ENCODE measurements at regions not wholly inside any gene's neighbourhood (a gene's known extent, or its start where the extent isn't known, plus 50 kb on each side); places are given as distances from the start of the nearest gene placed in this dataset.
"Not testable (repeated sequence)": the region's sequence is repeated elsewhere in the genome, so short reads cannot be mapped to it uniquely, and the experiment has no call there.

GRCh38 chr9:104235347-104236120, 141.4 kb downstream of the SMC2 start:
- DNase-seq (ENCODE audit: low read depth, low spot score); H3K9ac ChIP-seq (replicated peaks; ENCODE audit: extremely low read depth, insufficient read depth, low read length); H3K27me3 ChIP-seq (ENCODE audit: control insufficient read depth in 2 of 2, insufficient read depth in 2 of 2, low read length in 2 of 2); FAIRE-seq; CTCF ChIA-PET; H3K79me2 ChIP-seq (ENCODE audit: control insufficient read depth, insufficient read depth, low read length); H3K9me3 ChIP-seq (replicated peaks; ENCODE audit: control insufficient read depth, insufficient read depth, low read length); H3K9me1 ChIP-seq (replicated peaks; ENCODE audit: control insufficient read depth, extremely low read depth, insufficient read depth, low read length); H3K27ac ChIP-seq (ENCODE audit: insufficient read depth, low read depth, low read length); H4K20me1 ChIP-seq (replicated peaks; ENCODE audit: control insufficient read depth, extremely low read depth, insufficient read depth, low read length); intact Hi-C loops (cut with micrococcal nuclease); POLR2A ChIA-PET; dilution Hi-C loops (cut with MboI; ENCODE audit: extremely low pct_ligation_motif_present, low sequenced_read_pairs); H3K36me3 ChIP-seq (ENCODE audit: control insufficient read depth in 2 of 2, extremely low read depth in 1 of 2, insufficient read depth in 2 of 2, low read length in 2 of 2); H3K4me1 ChIP-seq (ENCODE audit: control insufficient read depth, extremely low read depth, insufficient read depth, low read length); H2AFZ ChIP-seq (ENCODE audit: low read depth, low read length); H3K4me2 ChIP-seq (ENCODE audit: insufficient read depth, low read length); BruUV-seq (replicated peaks); H3K4me3 ChIP-seq (replicated peaks in 1 of 3; ENCODE audit: insufficient read depth in 1 of 3, low read depth in 1 of 3, low read length in 3 of 3): not testable (repeated sequence)

DNA sequence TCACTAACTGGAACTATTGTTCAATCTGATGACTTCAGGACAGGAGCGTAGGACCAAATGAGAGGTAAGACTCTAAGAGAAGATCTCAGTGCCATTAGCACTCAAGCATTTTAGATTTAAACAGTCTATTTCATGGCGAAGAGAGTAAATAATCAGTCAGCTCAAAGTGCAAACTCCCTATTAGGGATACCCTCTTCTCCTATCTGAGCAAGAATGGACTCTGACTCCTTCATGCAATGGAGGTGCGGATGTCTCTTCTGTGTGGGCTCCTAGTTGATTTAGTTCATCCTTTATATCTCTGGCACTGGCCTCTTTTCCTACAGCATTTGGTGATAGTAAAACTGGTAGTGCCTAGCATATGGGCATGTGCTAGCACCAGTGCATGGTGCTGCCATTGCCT, 144.6 kb downstream of the SMC2 start:
- dilution Hi-C loops (cut with MboI; ENCODE audit: extremely low pct_ligation_motif_present, low sequenced_read_pairs): no loop called here
- Histone ChIP-seq H3K27ac (ENCODE audit: insufficient read depth, low read depth, low read length) (no peak overlapping the region), H3K36me3 (ENCODE audit: control insufficient read depth in 2 of 2, extremely low read depth in 1 of 2, insufficient read depth in 2 of 2, low read length in 2 of 2) (no peaks in the 10 kb centered on the region), H3K4me3 (replicated peaks in 1 of 3; ENCODE audit: insufficient read depth in 1 of 3, low read depth in 1 of 3, low read length in 3 of 3) (no peak overlapping the region), H3K9me1 (replicated peaks; ENCODE audit: control insufficient read depth, extremely low read depth, insufficient read depth, low read length) (no peaks in the 10 kb centered on the region), H4K20me1 (replicated peaks; ENCODE audit: control insufficient read depth, extremely low read depth, insufficient read depth, low read length) (no peaks in the 10 kb centered on the region), H3K9ac (replicated peaks; ENCODE audit: extremely low read depth, insufficient read depth, low read length) (no peak overlapping the region), H3K4me2 (ENCODE audit: insufficient read depth, low read length) (no peak overlapping the region), H3K79me2 (ENCODE audit: control insufficient read depth, insufficient read depth, low read length) (no peaks in the 10 kb centered on the region), H3K9me3 (replicated peaks; ENCODE audit: control insufficient read depth, insufficient read depth, low read length) (no peaks in the 10 kb centered on the region), H3K4me1 (ENCODE audit: control insufficient read depth, extremely low read depth, insufficient read depth, low read length) (no peaks in the 10 kb centered on the region), H2AFZ (ENCODE audit: low read depth, low read length) (no peak overlapping the region), H3K27me3 (ENCODE audit: control insufficient read depth in 2 of 2, insufficient read depth in 2 of 2, low read length in 2 of 2) (no peaks in the 10 kb centered on the region)
- CTCF ChIA-PET: no interaction called here
- POLR2A ChIA-PET: no interaction called here
- FAIRE-seq (no peak), DNase-seq (ENCODE audit: low read depth, low spot score) (no peak)
- no peak for TF ChIP-seq CTCF (IDR thresholded peaks at IDR 0.05; ENCODE audit: extremely low read depth in 1 of 2, insufficient read depth in 1 of 2, low read depth in 1 of 2, low read length in 2 of 2)
- no peak for TF ChIP-seq EZH2 (IDR thresholded peaks at IDR 0.05; ENCODE audit: borderline replicate concordance, low read depth, low read length, severe bottlenecking)
- TF ChIP-seq POLR2AphosphoS5 (IDR thresholded peaks at IDR 0.05; ENCODE audit: insufficient read depth, low read depth, low read length): no peak
- TF ChIP-seq MYC (IDR thresholded peaks at IDR 0.05; ENCODE audit: low read depth, low read length): no peak
- no peak for TF ChIP-seq GATA2 (IDR thresholded peaks at IDR 0.05; ENCODE audit: insufficient read depth, insufficient read length, low read depth, low read length)
- no peak for TF ChIP-seq MAX (IDR thresholded peaks at IDR 0.05; ENCODE audit: insufficient read depth, insufficient read length)
- TF ChIP-seq JUN (IDR thresholded peaks at IDR 0.05; ENCODE audit: borderline replicate concordance, insufficient read depth, insufficient read length, low read depth): no peak
- TF ChIP-seq FOS (IDR thresholded peaks at IDR 0.05; ENCODE audit: borderline replicate concordance, insufficient read depth, low read length): no peak
- TF ChIP-seq POLR2A (IDR thresholded peaks at IDR 0.05; ENCODE audit: low read depth, low read length): no peak
- intact Hi-C loops (cut with micrococcal nuclease): no loop called here
- BruUV-seq (replicated peaks): no TSS peak

Data from endothelial cell of umbilical vein (primary cell).